Bronchial epithelial cell (primary cell): ENCODE measurements at regions not wholly inside any gene's neighbourhood (a gene's known extent, or its start where the extent isn't known, plus 50 kb on each side); places are given as distances from the start of the nearest gene placed in this dataset.
A peak's percentile ranks its signal among the peaks of the same experiment; 100 is the strongest.
"Not testable (repeated sequence)": the region's sequence is repeated elsewhere in the genome, so short reads cannot be mapped to it uniquely, and the experiment has no call there.

Experiments
- DNase-seq: peaks from one replicate; pipeline ENCODE4 v3.0.0-alpha.2; 2010; ENCODE audit warnings: low read depth
- FAIRE-seq: peaks from 2 replicates; lab custom pipeline; 2011; peaks lifted over from hg19 to GRCh38; lab: Jason Lieb, UNC
- H3K27me3 ChIP-seq: 2 replicates; pipeline ENCODE4 v1.5.1; 2011; ENCODE audit warnings: low read length; ENCODE audit not compliant: control insufficient read depth, insufficient read depth
- H3K36me3 ChIP-seq: 2 replicates; pipeline ENCODE4 v1.5.1; 2011; ENCODE audit warnings: low read length; ENCODE audit not compliant: control insufficient read depth, insufficient read depth
- H3K4me3 ChIP-seq: 2 replicates; pipeline ENCODE4 v1.5.1; 2011; ENCODE audit warnings: mild to moderate bottlenecking, low read depth, low read length, control low read depth
- TF ChIP-seq, protein P1 (sequence below): IDR thresholded peaks from 2 replicates; pipeline ENCODE4 v1.5.1; 2011; ENCODE audit warnings: mild to moderate bottlenecking, moderate library complexity, low read length, control low read depth, inconsistent platforms; ENCODE audit not compliant: insufficient read depth, severe bottlenecking

DNA sequence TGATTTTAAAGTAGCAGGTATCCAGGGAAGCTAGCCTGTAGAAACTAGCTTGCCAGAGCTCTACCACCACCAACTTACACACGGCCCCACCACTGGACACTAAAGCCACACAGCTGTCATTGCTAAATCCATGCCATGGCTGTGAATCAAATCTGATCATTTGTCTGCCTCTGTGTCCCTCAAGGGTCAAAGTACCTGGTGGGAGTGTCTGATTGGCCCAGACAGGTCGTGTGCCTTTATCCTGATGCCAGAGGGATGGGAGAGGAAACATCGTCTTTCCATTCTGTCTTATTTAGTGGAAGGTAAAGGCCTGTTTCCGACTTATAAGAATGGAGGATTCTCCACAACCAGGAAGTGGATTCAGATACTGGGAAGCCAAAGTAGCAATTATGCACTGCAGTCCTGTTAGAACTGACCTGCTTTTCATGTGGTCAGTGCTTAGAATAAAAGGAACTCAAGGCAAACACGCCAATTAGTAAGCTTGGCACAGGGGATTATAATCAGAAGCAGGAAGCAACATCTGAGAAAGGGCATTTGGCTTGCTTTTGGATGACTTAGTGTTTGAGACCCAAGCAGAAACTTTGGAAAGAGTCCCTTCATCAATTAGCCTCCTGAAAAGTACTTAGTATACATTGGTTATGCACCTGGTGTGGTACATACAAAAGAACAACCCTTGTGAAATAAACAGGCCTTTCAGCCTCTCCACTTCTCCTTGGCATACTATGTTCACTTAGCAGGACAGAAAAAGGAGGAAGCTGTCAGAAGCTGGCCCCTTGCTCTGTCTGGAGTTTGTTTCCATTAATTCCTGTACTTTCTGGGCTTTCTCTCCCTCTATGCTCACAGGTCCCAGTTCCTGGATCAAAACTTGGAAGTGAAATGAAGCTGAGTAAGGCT lies 192.4 kb downstream of the NUFIP1 start:
- Histone ChIP-seq H3K36me3 (no peaks in the 10 kb centered on the region), H3K27me3 (no peaks in the 10 kb centered on the region), H3K4me3 (no peak overlapping the region)
- TF ChIP-seq, protein P1, sequence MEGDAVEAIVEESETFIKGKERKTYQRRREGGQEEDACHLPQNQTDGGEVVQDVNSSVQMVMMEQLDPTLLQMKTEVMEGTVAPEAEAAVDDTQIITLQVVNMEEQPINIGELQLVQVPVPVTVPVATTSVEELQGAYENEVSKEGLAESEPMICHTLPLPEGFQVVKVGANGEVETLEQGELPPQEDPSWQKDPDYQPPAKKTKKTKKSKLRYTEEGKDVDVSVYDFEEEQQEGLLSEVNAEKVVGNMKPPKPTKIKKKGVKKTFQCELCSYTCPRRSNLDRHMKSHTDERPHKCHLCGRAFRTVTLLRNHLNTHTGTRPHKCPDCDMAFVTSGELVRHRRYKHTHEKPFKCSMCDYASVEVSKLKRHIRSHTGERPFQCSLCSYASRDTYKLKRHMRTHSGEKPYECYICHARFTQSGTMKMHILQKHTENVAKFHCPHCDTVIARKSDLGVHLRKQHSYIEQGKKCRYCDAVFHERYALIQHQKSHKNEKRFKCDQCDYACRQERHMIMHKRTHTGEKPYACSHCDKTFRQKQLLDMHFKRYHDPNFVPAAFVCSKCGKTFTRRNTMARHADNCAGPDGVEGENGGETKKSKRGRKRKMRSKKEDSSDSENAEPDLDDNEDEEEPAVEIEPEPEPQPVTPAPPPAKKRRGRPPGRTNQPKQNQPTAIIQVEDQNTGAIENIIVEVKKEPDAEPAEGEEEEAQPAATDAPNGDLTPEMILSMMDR: no peak
- no peak for DNase-seq
- FAIRE-seq: no peak

- not testable (repeated sequence) for DNase-seq, H3K27me3 ChIP-seq, H3K36me3 ChIP-seq, FAIRE-seq, H3K4me3 ChIP-seq
Observed at GRCh38 chr13:44796039-44796438, 193.2 kb downstream of the NUFIP1 start.

DNA sequence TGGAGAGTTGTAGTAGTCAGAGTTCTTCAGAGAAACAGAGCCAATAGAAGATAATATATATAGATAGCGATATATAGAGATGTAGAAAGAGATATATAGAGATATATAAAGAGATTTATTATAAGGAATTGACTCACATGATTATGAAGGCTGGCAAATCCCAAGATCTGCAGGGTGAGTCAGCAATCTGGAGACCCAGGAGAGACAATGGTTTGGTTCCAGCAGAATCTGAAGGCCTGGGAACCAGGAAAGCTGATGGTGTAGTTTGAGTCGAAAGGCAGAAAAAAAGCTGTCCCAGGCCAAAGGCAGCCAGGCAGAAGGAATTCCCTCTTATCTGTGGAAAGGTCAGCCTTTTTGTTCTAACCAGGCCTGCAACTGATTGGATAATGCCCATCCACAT lies 194.1 kb downstream of the NUFIP1 start:
- Histone ChIP-seq H3K36me3 (no peaks in the 10 kb centered on the region), H3K27me3 (no peaks in the 10 kb centered on the region), H3K4me3 (no peak overlapping the region)
- TF ChIP-seq, protein P1: no peak
- no peak for DNase-seq
- FAIRE-seq: no peak

- no peak for FAIRE-seq
- H3K36me3 ChIP-seq: no peaks in the 10 kb centered on the region
- TF ChIP-seq, protein P1: no peak
Observed at GRCh38 chr13:44792096-44792495, 197.2 kb downstream of the NUFIP1 start.

GRCh38 chr13:44790289-44790688 lies 199.0 kb downstream of the NUFIP1 start:
- DNase-seq (peak; percentile 75), FAIRE-seq (no peak)
- no peaks in the 10 kb centered on the region for H3K36me3 ChIP-seq
- TF ChIP-seq, protein P1: no peak
- no peaks in the 10 kb centered on the region for H3K27me3 ChIP-seq
- no peak overlapping the region for H3K4me3 ChIP-seq

More at GRCh38 chr13:44792096-44792495, 197.2 kb downstream of the NUFIP1 start:
- no peaks in the 10 kb centered on the region for H3K27me3 ChIP-seq
- H3K4me3 ChIP-seq: no peak overlapping the region
- no peak for DNase-seq

GRCh38 chr13:44787617-44788016 lies 201.7 kb downstream of the NUFIP1 start:
- H3K27me3 ChIP-seq: no peaks in the 10 kb centered on the region
- FAIRE-seq: no peak
- TF ChIP-seq, protein P1: no peak
- H3K4me3 ChIP-seq: no peak overlapping the region
- H3K36me3 ChIP-seq: no peaks in the 10 kb centered on the region
- DNase-seq: no peak
